SIG-M5 (cell line): ENCODE measurements at regions not wholly inside any gene's neighbourhood (a gene's known extent, or its start where the extent isn't known, plus 50 kb on each side); places are given as distances from the start of the nearest gene placed in this dataset.

Experiments
- DNase-seq: peaks from one replicate; lab custom pipeline; 2025; lab: John Stamatoyannopoulos, UW

- no peak for DNase-seq
These were observed 187.5 kb upstream of the RPL38 start for GRCh38 chr17:74015990-74016389.

GRCh38 chr17:74016461-74016860, 187.0 kb upstream of the RPL38 start:
- DNase-seq = no peak

GRCh38 chr17:74017466-74017865, 186.0 kb upstream of the RPL38 start:
- DNase-seq = no peak

- no peak for DNase-seq
These were observed 185.4 kb upstream of the RPL38 start for GRCh38 chr17:74018115-74018514.

GRCh38 chr17:74019271-74019670, 184.2 kb upstream of the RPL38 start:
- no peak for DNase-seq

GRCh38 chr17:74019860-74020259, 183.6 kb upstream of the RPL38 start:
- DNase-seq = no peak

GRCh38 chr17:74020522-74020921, 183.0 kb upstream of the RPL38 start:
- DNase-seq = no peak

GRCh38 chr17:74024871-74025531, 178.5 kb upstream of the RPL38 start:
- DNase-seq = no peak

GRCh38 chr17:74027444-74027843, 176.0 kb upstream of the RPL38 start:
- no peak for DNase-seq

GRCh38 chr17:74028354-74029116, 174.9 kb upstream of the RPL38 start:
- DNase-seq = no peak

GRCh38 chr17:74031316-74032090, 172.0 kb upstream of the RPL38 start:
- no peak for DNase-seq

GRCh38 chr17:74032222-74032621, 171.3 kb upstream of the RPL38 start:
- DNase-seq = no peak

- no peak for DNase-seq
These were observed 166.2 kb upstream of the RPL38 start for GRCh38 chr17:74037320-74037719.

GRCh38 chr17:74040291-74040690, 163.2 kb upstream of the RPL38 start:
- no peak for DNase-seq

- DNase-seq = no peak
These were observed 162.7 kb upstream of the RPL38 start for GRCh38 chr17:74040729-74041128.

GRCh38 chr17:74041869-74042640, 161.4 kb upstream of the RPL38 start:
- DNase-seq = no peak

- no peak for DNase-seq
These were observed 160.6 kb upstream of the RPL38 start for GRCh38 chr17:74042744-74043486.

- DNase-seq = no peak
These were observed 159.5 kb upstream of the RPL38 start for GRCh38 chr17:74043976-74044375.

- no peak for DNase-seq
These were observed 157.7 kb upstream of the RPL38 start for GRCh38 chr17:74045608-74046280.

- DNase-seq = no peak
These were observed 154.1 kb upstream of the RPL38 start for GRCh38 chr17:74049167-74049966.
